ENCODE measurements at regions not wholly inside any gene's neighbourhood (a gene's known extent, or its start where the extent isn't known, plus 50 kb on each side); places are given as distances from the start of the nearest gene placed in this dataset.
"Not testable (repeated sequence)": the region's sequence is repeated elsewhere in the genome, so short reads cannot be mapped to it uniquely, and the experiment has no call there.

- DNase-seq (ENCODE audit: low read depth in 2 of 2): no peak
Measured at GRCh38 chr1:48084826-48085225, 87.6 kb upstream of the TRABD2B start.

DNA sequence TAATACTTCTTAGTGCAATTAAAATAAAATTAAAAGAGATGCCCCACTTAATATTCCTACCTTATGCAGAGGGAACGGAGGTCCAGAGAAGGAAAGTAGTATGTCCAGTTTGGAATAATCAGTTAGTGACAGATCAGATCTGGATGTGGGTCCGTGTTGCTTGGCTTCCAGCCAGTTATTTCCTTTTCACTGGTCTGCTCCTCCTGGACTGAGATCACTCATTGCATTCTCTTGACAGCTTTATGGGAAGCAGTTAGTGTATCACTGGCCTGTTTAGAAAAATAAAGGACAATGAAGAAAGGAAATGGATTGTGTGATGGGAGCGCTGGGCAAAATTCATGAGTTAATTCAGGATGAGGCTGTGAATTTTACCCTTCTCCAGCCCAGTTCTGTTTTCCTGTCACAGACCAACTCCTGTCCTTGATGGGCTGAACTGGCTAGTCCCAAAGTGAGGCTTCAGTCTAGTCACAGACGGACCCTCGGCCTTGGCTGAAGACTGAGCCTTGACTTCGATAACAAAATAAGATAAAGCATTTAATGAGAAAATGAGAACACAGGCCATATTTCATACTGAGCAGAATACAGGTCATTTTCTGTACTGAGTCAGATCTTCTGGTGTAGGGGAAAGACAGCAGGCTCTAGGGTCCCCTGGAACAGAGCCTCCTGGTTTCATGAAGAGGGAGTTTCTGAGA, 85.2 kb upstream of the TRABD2B start:
- DNase-seq (ENCODE audit: low read depth in 2 of 2): no peak

DNA sequence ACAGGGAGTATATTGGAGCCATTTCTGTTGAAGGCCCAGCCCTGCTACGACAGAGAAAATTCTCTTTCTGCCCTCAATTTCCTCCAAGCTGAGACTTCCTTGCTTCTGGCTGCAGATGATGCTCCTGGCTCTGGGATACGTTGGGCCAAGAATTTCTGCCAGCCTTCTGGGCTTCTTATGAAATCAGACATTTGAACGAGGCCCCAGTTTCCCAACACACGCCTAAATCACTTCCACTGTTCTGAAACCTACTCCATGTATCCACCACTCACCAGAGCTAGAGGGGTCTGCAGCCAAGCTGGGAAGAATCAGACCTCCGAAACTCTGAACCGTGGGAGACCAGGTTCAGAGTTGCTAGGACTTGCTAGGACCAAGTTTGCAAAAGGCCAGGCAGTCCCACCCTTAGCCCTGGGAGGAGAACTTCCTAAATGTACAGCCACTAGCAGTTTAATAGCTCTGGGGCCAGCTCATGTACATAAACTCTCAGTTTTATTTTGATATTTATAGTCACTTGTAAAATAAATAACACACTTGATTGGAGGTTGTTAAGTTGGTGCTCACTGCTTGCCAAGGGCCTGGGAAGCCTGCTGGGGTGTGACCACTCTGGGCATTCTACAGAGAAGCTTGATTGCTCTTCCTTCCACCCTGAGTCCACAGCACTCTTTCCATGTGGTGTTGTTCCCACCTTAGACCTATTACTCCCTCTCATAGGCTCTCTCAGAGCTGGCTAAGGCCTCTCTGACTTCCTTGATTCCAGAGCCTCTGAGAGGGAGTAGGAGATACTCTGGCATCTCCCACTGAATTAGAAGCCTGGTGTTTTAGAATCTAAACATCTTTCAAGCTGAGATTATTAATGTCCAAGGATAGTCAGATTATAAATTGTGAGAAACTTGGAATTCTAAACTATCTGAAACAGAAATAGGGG, 83.4 kb upstream of the TRABD2B start:
- DNase-seq (ENCODE audit: low read depth in 2 of 2): no peak

GRCh38 chr1:48079096-48079495, 81.9 kb upstream of the TRABD2B start:
- no peak for DNase-seq (ENCODE audit: low read depth in 2 of 2)

DNA sequence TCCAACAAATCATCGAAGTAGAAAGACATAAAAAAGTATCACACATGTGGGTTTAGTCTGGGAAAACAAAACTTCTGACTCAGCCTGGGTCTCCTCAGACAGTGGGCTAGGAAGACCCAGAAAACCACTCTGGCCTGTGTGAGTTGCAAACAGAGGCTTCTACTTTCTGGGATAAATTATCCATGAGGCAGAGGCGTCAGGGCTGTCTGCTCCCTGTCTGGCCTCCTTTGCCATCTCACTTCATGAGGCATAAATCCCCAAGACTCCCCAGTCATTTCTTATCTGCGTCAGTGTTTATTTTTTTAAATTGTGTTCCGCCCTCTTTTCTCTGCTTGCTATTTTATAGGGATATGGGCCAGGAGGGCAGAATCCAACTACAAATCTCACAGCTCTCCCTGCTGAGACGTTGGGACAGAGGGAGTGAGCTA, 80.6 kb upstream of the TRABD2B start:
- DNase-seq (ENCODE audit: low read depth in 2 of 2): no peak

- no peak for DNase-seq (ENCODE audit: low read depth in 2 of 2)
Measured at GRCh38 chr1:48076017-48076416, 78.8 kb upstream of the TRABD2B start.

DNA sequence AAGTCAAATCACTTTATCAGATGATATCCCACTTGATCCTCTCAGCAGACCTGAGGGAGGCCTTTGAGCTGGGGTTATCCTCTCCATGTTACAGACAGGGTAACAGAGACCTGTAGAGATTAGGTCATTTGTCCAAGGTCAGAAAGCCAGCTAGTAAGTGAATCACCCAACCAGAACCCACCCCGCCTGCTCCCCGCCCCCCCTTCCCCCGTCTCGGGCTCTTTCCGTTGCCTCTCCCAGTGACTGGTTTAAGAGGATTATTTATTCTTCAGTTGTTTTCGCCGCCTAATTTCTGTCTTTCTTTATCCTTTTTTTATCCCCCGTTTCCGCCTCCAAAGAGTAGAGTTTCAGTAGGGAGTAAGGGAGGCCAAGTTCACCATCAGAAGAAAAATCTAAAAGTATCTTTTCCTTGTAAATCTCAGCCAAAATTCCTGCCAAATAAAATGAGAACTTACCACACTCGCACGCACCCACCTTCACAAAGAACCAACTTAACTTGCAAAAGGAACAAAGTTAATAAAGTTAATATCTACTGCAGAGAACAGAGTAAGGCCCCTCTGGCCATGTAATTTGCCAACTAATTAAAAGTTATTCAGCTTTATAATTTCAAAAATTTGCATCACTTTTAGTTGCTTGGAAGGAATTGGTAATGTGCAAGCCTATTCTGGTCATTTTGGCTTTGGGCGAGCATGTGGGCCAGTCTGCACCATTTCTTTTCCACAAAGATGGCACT, 76.8 kb upstream of the TRABD2B start:
- no peak for DNase-seq (ENCODE audit: low read depth in 2 of 2)

GRCh38 chr1:48071513-48071912, 74.3 kb upstream of the TRABD2B start:
- no peak for DNase-seq (ENCODE audit: low read depth in 2 of 2)

GRCh38 chr1:48070396-48070750, 73.2 kb upstream of the TRABD2B start:
- no peak for DNase-seq (ENCODE audit: low read depth in 2 of 2)

DNA sequence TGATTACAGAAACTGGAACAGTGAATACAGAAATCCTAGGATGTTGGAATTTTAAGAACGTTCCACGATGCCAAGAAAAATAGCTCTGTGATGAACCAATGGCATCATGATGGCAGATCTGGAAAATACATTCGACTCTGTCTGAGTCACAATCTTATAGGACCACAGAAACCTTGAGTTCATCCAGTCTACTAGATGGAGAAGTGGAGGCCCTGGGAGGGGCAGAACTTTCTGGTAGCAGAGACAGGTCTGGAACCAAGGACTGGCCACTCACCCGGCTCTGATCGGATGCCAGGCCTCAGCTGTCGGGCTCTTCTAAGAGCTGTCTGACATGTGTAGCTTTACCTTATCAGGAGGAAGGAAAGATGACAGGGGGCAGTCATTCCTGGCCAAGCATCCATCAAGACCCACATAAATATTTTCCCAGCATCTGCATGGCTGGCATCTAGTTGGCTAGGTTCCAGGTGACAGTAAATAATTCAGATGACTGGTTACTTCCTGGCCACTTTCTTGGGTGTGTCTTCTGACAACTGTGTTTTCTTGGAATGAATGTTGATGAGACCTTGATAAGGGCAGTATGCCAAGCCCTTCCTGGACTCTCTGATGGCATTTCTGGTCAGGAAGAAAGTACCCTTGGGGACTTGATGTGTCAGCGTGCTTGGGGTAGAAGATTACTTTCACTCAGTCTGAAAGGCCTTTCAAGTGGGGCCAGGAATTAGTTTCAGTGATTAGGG, 72.6 kb upstream of the TRABD2B start:
- DNase-seq (ENCODE audit: low read depth in 2 of 2): no peak

DNA sequence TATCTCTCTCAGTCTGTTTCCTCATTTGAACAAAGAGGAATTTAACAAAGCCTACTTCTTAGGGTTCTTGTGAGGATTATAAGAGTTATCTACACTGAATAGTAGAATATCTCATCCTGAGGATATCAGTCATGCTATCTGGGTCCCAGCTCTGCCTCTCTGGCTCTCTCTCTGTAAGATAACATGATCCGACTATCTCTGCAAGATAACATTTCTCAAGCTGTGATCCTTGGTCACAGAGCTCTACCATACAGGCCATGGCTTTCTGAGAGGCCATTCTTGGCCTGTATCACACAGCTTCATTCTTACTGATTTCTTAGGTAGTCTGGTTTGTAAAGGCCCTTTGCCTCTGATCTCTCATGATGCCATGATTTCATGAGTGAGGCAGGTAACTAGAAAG, 71.0 kb upstream of the TRABD2B start:
- DNase-seq (ENCODE audit: low read depth in 2 of 2): no peak

GRCh38 chr1:48066936-48067335, 69.8 kb upstream of the TRABD2B start:
- no peak for DNase-seq (ENCODE audit: low read depth in 2 of 2)

GRCh38 chr1:48064693-48065092, 67.5 kb upstream of the TRABD2B start:
- DNase-seq (ENCODE audit: low read depth in 2 of 2): not testable (repeated sequence)

GRCh38 chr1:48062353-48062752, 65.2 kb upstream of the TRABD2B start:
- DNase-seq (ENCODE audit: low read depth in 2 of 2): no peak

GRCh38 chr1:48061162-48062136, 64.3 kb upstream of the TRABD2B start:
- DNase-seq (ENCODE audit: low read depth in 2 of 2): no peak

DNA sequence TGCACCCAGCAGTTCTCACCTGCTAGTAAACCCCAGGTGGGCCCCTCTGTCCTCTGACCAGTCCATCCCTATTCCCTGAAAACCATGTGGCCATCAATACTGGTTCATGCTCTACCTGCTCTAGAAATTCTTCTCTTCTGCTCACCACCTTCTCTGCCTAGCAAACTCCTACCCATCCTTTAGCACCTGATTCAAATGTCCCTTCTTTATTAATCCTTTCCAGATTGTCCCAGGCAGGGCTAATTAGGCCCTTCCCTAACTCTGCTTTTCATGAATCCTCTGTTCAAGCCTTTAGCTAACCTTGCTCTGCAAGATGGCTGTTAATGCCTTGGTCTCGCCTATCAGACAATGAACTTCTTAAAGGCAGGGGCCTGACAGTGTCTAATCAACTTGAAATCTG, 62.1 kb upstream of the TRABD2B start:
- DNase-seq (ENCODE audit: low read depth in 2 of 2): no peak

- no peak for DNase-seq (ENCODE audit: low read depth in 2 of 2)
Measured at GRCh38 chr1:48058135-48059025, 61.2 kb upstream of the TRABD2B start.

GRCh38 chr1:48057249-48057648, 60.1 kb upstream of the TRABD2B start:
- no peak for DNase-seq (ENCODE audit: low read depth in 2 of 2)
